ENCODE measurements at regions not wholly inside any gene's neighbourhood (a gene's known extent, or its start where the extent isn't known, plus 50 kb on each side); places are given as distances from the start of the nearest gene placed in this dataset.

DNA sequence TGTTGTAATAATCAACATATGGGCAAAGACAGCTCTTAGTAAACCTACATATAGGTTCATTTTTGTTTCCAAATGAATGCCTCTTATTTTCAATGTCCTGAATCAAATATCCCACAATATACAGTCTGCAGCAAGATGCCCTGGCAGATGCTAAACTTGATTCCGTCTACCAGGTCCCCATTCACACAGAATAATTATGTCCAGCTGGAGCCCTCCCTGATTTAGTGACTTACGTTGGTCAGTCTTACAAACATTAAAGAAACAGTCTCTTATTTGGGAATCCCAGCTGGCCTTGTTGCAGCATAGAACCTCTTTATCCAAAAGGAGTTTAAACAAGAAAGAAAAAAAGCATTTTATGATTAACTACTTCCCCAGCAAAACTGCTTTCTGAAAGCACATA lies 82.7 kb upstream of the BMP4 start:
- H3K27ac ChIP-seq, result no peak overlapping the region
- H3K4me1 ChIP-seq, result no peaks in the 10 kb centered on the region
- no peaks in the 10 kb centered on the region for H3K27me3 ChIP-seq
- no peak overlapping the region for H3K4me3 ChIP-seq (replicated peaks in 1 of 3)
- no peaks in the 10 kb centered on the region for H3K9me3 ChIP-seq
- H3K36me3 ChIP-seq, result no peaks in the 10 kb centered on the region
- TF ChIP-seq POLR2A (IDR thresholded peaks at IDR 0.05) (no peak), CTCF (IDR thresholded peaks at IDR 0.05) (no peak)
- no peak for DNase-seq
- WGBS, 2 donors, result 82 to 87% methylated on average over 2 of the region's 2 CpGs
- intact Hi-C loops (cut with DNase I), result no loop called here

DNA sequence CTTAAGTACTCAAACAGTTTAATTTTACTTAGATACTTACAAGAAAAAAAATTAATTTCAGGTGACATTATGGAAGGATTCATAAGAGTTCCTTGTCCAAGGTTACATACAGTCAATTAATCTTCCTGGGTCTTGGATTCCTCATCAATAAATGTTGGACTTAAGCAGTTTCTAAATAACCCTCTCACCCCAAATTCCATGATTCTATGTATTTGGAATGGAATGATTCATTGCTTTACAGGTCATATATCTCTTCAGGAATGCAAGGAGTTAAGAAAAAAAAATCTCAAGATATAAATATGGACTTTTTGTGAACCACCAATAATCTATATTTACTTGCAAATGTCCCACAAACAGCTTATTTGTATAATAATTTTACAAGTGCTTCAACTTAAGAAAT lies 84.2 kb upstream of the BMP4 start:
- Histone ChIP-seq H3K27ac (no peak overlapping the region), H3K9me3 (no peaks in the 10 kb centered on the region), H3K4me3 (replicated peaks in 1 of 3) (no peak overlapping the region), H3K27me3 (no peaks in the 10 kb centered on the region), H3K36me3 (no peaks in the 10 kb centered on the region), H3K4me1 (no peaks in the 10 kb centered on the region)
- no peak for DNase-seq
- intact Hi-C loops (cut with DNase I), result no loop called here
- TF ChIP-seq POLR2A (IDR thresholded peaks at IDR 0.05) (no peak), CTCF (IDR thresholded peaks at IDR 0.05) (no peak)

DNA sequence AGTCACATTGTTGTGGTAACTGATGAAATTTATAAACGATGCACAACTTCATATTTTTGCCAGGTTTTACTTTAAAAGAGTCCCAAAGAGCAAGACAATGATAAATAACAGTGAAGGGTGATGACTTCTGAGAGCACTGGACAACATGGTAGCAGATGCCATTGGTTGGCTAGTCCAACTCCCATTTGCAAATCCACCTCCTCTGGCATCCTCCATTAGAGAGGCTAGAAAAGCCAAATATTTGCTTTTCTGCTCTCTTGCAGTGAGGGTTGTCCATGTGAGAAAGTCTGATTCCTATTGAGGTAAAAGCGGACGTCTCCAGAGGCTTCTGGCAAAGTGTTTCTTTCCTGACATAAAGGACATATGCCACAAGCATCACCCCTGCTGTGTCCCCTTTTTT lies 89.6 kb upstream of the BMP4 start:
- intact Hi-C loops (cut with DNase I), result no loop called here
- no peak for DNase-seq
- no peak overlapping the region for H3K4me3 ChIP-seq (replicated peaks in 1 of 3)
- peaks cover 10 to 11% of the 10 kb centered on the region in 2 donors for H3K4me1 ChIP-seq
- H3K9me3 ChIP-seq, result no peaks in the 10 kb centered on the region
- no peaks in the 10 kb centered on the region for H3K36me3 ChIP-seq
- no peak overlapping the region for H3K27ac ChIP-seq
- no peak for TF ChIP-seq CTCF (IDR thresholded peaks at IDR 0.05)
- no peak for TF ChIP-seq POLR2A (IDR thresholded peaks at IDR 0.05)
- 48 to 91% methylated on average over 3 of the region's 3 CpGs for WGBS, 2 donors
- no peaks in the 10 kb centered on the region for H3K27me3 ChIP-seq

GRCh38 chr14:54047645-54048308 lies 91.2 kb upstream of the BMP4 start:
- H3K4me3 ChIP-seq (replicated peaks in 1 of 3), result no peak overlapping the region
- TF ChIP-seq POLR2A (IDR thresholded peaks at IDR 0.05), result no peak
- TF ChIP-seq CTCF (IDR thresholded peaks at IDR 0.05), result no peak
- no peak overlapping the region for H3K27ac ChIP-seq
- no peaks in the 10 kb centered on the region for H3K9me3 ChIP-seq
- H3K4me1 ChIP-seq, result peaks cover 11 to 15% of the 10 kb centered on the region in 2 donors
- H3K36me3 ChIP-seq, result no peaks in the 10 kb centered on the region
- 61 to 72% methylated on average over 5 of the region's 5 CpGs for WGBS, 2 donors
- DNase-seq, result no peak
- no peaks in the 10 kb centered on the region for H3K27me3 ChIP-seq
- intact Hi-C loops (cut with DNase I), result no loop called here

- no peak overlapping the region for H3K4me3 ChIP-seq (replicated peaks in 1 of 3)
- peaks cover 11 to 15% of the 10 kb centered on the region in 2 donors for H3K4me1 ChIP-seq
- no peak for TF ChIP-seq POLR2A (IDR thresholded peaks at IDR 0.05)
- no peak for TF ChIP-seq CTCF (IDR thresholded peaks at IDR 0.05)
- intact Hi-C loops (cut with DNase I), result no loop called here
- no peak for DNase-seq
- no peaks in the 10 kb centered on the region for H3K36me3 ChIP-seq
- H3K27ac ChIP-seq, result no peak overlapping the region
- H3K27me3 ChIP-seq, result no peaks in the 10 kb centered on the region
- H3K9me3 ChIP-seq, result no peaks in the 10 kb centered on the region
- WGBS, 2 donors, result 89 to 99% methylated on average over 9 of the region's 9 CpGs
These were observed 91.7 kb upstream of the BMP4 start for GRCh38 chr14:54048311-54048710.
